GM12878 (cell line): ENCODE measurements at regions not wholly inside any gene's neighbourhood (a gene's known extent, or its start where the extent isn't known, plus 50 kb on each side); places are given as distances from the start of the nearest gene placed in this dataset.

Source experiments
- ATAC-seq: fragments of 200-7000 bp; cut with Tn5 transposase; 3 replicates; pipeline ENCODE4 v1.9.1; 2020; ENCODE audit warnings: mild to moderate bottlenecking, moderate library complexity
- BruUV-seq: library from RNA; stranded (reverse); fragments of 400-500 nt; replicated peaks from 2 replicates; lab custom pipeline; 2021; lab: Mats Ljungman, UMichigan
- CTCF ChIA-PET: fragments of 300-600 bp; sonication (Branson Sonifier 250); formaldehyde crosslinking; extraction: SDS; loops from one replicate; lab custom pipeline; 2021; ENCODE audit warnings: inconsistent platforms; lab: Yijun Ruan, JAX
- POLR2A ChIA-PET: fragments of 350-600 bp; formaldehyde crosslinking; extraction: SDS; loops from one replicate; lab custom pipeline; 2021; ENCODE audit warnings: inconsistent platforms; lab: Charles Lee
- RAD21 ChIA-PET: fragments of 300-600 bp; sonication (Branson Sonifier 250); formaldehyde crosslinking; loops from one replicate; lab custom pipeline; 2023; ENCODE audit warnings: antibody characterized with exemption; ENCODE audit not compliant: unreplicated experiment; lab: Charles Lee
- SMC1A ChIA-PET: fragments of 300-600 bp; sonication (Branson Sonifier 250); formaldehyde crosslinking; loops from one replicate; lab custom pipeline; 2023; ENCODE audit not compliant: unreplicated experiment, uncharacterized antibody; lab: Charles Lee
- DNase-seq: peaks from one replicate; pipeline ENCODE4 v3.0.0-alpha.2; 2011; ENCODE audit warnings: low read depth, low spot score
- FAIRE-seq: peaks from 3 replicates; lab custom pipeline; 2011; peaks lifted over from hg19 to GRCh38; lab: Jason Lieb, UNC
- H2AFZ ChIP-seq: 2 replicates; pipeline ENCODE4 v1.6.0; 2011; ENCODE audit warnings: low read depth, low read length, control low read depth; ENCODE audit not compliant: control insufficient read depth
- H3K27ac ChIP-seq: 2 replicates; pipeline ENCODE4 v1.5.1; 2011; ENCODE audit warnings: control low read depth; ENCODE audit not compliant: control insufficient read depth, insufficient read depth
- H3K27me3 ChIP-seq, 2 experiments: replicated peaks in 1 of 2; 2 replicates each; pipeline versions ENCODE4 v1.6.0 to v1.6.1; 2011; ENCODE audit warnings: low read length in 1 of 2; ENCODE audit not compliant: control insufficient read depth in 2 of 2, insufficient read depth in 2 of 2
- H3K36me3 ChIP-seq, 2 experiments: 2 replicates each; pipeline ENCODE4 v1.5.1; 2011; ENCODE audit warnings: low read length in 1 of 2; ENCODE audit not compliant: control insufficient read depth in 2 of 2, insufficient read depth in 2 of 2
- H3K4me1 ChIP-seq: 2 replicates; pipeline ENCODE4 v1.6.1; 2011; ENCODE audit warnings: mild to moderate bottlenecking, low read length, moderate library complexity, mixed read lengths; ENCODE audit not compliant: control insufficient read depth, insufficient read depth
- H3K4me2 ChIP-seq: 2 replicates; pipeline ENCODE4 v1.6.0; 2011; ENCODE audit warnings: control low read depth; ENCODE audit not compliant: control insufficient read depth, insufficient read depth
- H3K4me3 ChIP-seq: fragments of 200-600 bp; sonication (generic); 2 replicates; pipeline ENCODE4 v1.5.1; 2016
- H3K79me2 ChIP-seq: 2 replicates; pipeline ENCODE4 v1.6.0; 2011; ENCODE audit warnings: low read length; ENCODE audit not compliant: control insufficient read depth, insufficient read depth
- H3K9ac ChIP-seq: 2 replicates; pipeline ENCODE4 v1.8.0; 2011; ENCODE audit warnings: low read length, control low read depth, mixed read lengths; ENCODE audit not compliant: control insufficient read depth, insufficient read depth
- H3K9me3 ChIP-seq: replicated peaks from 3 replicates; pipeline ENCODE4 v1.5.1; 2011; ENCODE audit warnings: mild to moderate bottlenecking, low read length; ENCODE audit not compliant: control insufficient read depth, insufficient read depth
- H4K20me1 ChIP-seq: 2 replicates; pipeline ENCODE4 v1.6.0; 2011; ENCODE audit not compliant: control insufficient read depth, insufficient read depth
- BHLHE40 ChIP-seq, 2 experiments: fragments of 450-650 bp in 1 of 2; IDR thresholded peaks; 2 replicates each; pipeline ENCODE4 v1.6.1; 2011 to 2017; ENCODE audit warnings: low read depth in 2 of 2, borderline replicate concordance in 1 of 2, improper control_type of control experiment in 1 of 2, low read length in 1 of 2, mild to moderate bottlenecking in 1 of 2
- CBFB ChIP-seq: IDR thresholded peaks from 2 replicates; pipeline ENCODE4 v1.6.1; 2016; ENCODE audit warnings: antibody characterized with exemption, low read depth
- CHD4 ChIP-seq: fragments of 200-600 bp; sonication (generic); IDR thresholded peaks from 2 replicates; pipeline ENCODE4 v1.6.1; 2016; ENCODE audit warnings: mild to moderate bottlenecking
- ESRRA ChIP-seq: IDR thresholded peaks from 2 replicates; pipeline ENCODE4 v1.6.1; 2012; ENCODE audit warnings: mild to moderate bottlenecking, low read length, improper control_type of control experiment
- FOXM1 ChIP-seq: IDR thresholded peaks from 2 replicates; pipeline ENCODE4 v1.6.1; 2012; ENCODE audit warnings: low read depth, mild to moderate bottlenecking, inconsistent platforms, low read length, moderate library complexity
- GABPA ChIP-seq: IDR thresholded peaks from 2 replicates; pipeline ENCODE4 v1.6.1; 2014; ENCODE audit warnings: antibody characterized with exemption, low read depth, mild to moderate bottlenecking, inconsistent platforms
- HDAC6 ChIP-seq: fragments of 200-600 bp; sonication (generic); IDR thresholded peaks from one replicate; pipeline ENCODE4 v1.8.0; 2017; ENCODE audit warnings: antibody characterized with exemption; ENCODE audit not compliant: unreplicated experiment
- NBN ChIP-seq: fragments of 450-650 bp; IDR thresholded peaks from 2 replicates; pipeline ENCODE4 v1.6.1; 2016
- NFYA ChIP-seq: IDR thresholded peaks from 2 replicates; pipeline ENCODE4 v1.6.1; 2011; ENCODE audit warnings: low read depth, mild to moderate bottlenecking, low read length, improper control_type of control experiment, borderline replicate concordance
- SUZ12 ChIP-seq: fragments of 200-600 bp; sonication (generic); IDR thresholded peaks from one replicate; pipeline ENCODE4 v1.6.1; 2018; ENCODE audit warnings: antibody characterized with exemption, mild to moderate bottlenecking; ENCODE audit not compliant: unreplicated experiment
- TARDBP ChIP-seq: IDR thresholded peaks from 2 replicates; pipeline ENCODE4 v1.6.1; 2016; ENCODE audit warnings: borderline replicate concordance
- TCF12 ChIP-seq: IDR thresholded peaks from 2 replicates; pipeline ENCODE4 v1.6.1; 2011; ENCODE audit warnings: low read depth, mild to moderate bottlenecking, low read length
- ZNF207 ChIP-seq: fragments of 450-650 bp; IDR thresholded peaks from 2 replicates; pipeline ENCODE4 v1.6.1; 2014; ENCODE audit warnings: antibody characterized with exemption, mild to moderate bottlenecking, borderline replicate concordance
- WGBS: methylation state at CpG from one replicate; pipeline ENCODE4 v1.1.6; 2016; ENCODE audit warnings: low lambda C conversion rate; ENCODE audit not compliant: insufficient replicate concordance, insufficient coverage; ENCODE audit errors: missing lambda C conversion rate; 5-methylcytosine and 5-hydroxymethylcytosine counted together
- in situ Hi-C: fragments of 300-500 bp; cut with MboI; formaldehyde crosslinking; loops from 9 replicates; pipeline ENCODE4 v1.14.3; 2018; ENCODE audit warnings: mixed read lengths
- intact Hi-C: fragments of 100-400 bp; cut with micrococcal nuclease; formaldehyde crosslinking; loops from one replicate; pipeline ENCODE4 v1.14.2; 2022; ENCODE audit not compliant: unreplicated experiment
- TF ChIP-seq, protein P1 (sequence below): fragments of 150-350 bp; IDR thresholded peaks from 2 replicates; pipeline ENCODE4 v1.6.1; 2016; ENCODE audit warnings: low read depth, low read length
- TF ChIP-seq, protein P2 (sequence below): fragments of 450-650 bp; IDR thresholded peaks from 2 replicates; pipeline ENCODE4 v1.6.1; 2017; ENCODE audit warnings: borderline replicate concordance
- TF ChIP-seq, protein P3 (sequence below): fragments of 450-650 bp; IDR thresholded peaks from 2 replicates; pipeline ENCODE4 v1.6.1; 2017; ENCODE audit warnings: mild to moderate bottlenecking, low read depth, inconsistent platforms; ENCODE audit not compliant: poor library complexity, severe bottlenecking

DNA sequence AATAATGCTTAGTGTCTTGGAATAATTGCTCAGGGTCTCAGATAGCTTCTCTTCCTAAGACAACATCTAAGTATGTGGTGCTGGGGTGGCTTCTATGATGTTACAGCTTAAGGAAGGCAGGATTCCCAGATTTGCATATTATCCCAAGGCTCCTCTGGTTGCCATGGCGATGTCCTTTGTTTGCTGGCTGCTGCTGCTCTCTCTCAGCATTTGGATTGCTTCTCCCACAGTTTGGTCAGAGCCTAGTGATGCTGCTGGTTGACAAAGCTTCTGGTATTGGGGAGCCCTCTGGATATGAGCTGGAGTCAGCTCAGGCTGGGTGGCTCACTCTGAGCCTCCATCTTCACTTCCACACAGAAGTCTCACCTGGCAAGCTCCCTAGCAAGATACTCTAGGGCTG, 56.4 kb upstream of the FBXO33 start:
- RAD21 ChIA-PET = interaction anchor here (0.6 to 2.6 kb wide), 8 partner anchors 18 to 448 kb away, joined by 3 to 14 read pairs (median 4); no protein-coding TSS in a partner anchor
- intact Hi-C loops (loop anchor here (10.0 kb wide), 1 partner anchor 486 kb away; no protein-coding TSS in a partner anchor), in situ Hi-C loops (no loop called here)
- Histone ChIP-seq H3K4me1 (no peaks in the 10 kb centered on the region), H3K27me3 (no peaks in the 10 kb centered on the region), H3K4me2 (no peak overlapping the region), H3K9ac (no peak overlapping the region), H2AFZ (no peak overlapping the region), H3K79me2 (no peaks in the 10 kb centered on the region), H3K9me3 (no peaks in the 10 kb centered on the region), H4K20me1 (no peaks in the 10 kb centered on the region), H3K27ac (no peak overlapping the region), H3K36me3 (no peaks in the 10 kb centered on the region), H3K4me3 (no peak overlapping the region)
- WGBS = 0% methylated on average over 1 of the region's 1 CpG
- SMC1A ChIA-PET = interaction anchor here (0.6 to 2.2 kb wide), 12 partner anchors 9 to 1586 kb away, joined by 3 to 8 read pairs (median 3); no protein-coding TSS in a partner anchor
- TF ChIP-seq TARDBP (no peak), TCF12 (no peak), CHD4 (no peak), ESRRA (no peak), HDAC6 (no peak), NBN (no peak), FOXM1 (no peak), GABPA (no peak), SUZ12 (no peak), BHLHE40 (IDR thresholded peaks at IDR 0.05; ENCODE audit: borderline replicate concordance in 1 of 2, low read depth in 2 of 2, low read length in 1 of 2) (no peak), CBFB (no peak), ZNF207 (no peak), NFYA (no peak)
- TF ChIP-seq, protein P1, sequence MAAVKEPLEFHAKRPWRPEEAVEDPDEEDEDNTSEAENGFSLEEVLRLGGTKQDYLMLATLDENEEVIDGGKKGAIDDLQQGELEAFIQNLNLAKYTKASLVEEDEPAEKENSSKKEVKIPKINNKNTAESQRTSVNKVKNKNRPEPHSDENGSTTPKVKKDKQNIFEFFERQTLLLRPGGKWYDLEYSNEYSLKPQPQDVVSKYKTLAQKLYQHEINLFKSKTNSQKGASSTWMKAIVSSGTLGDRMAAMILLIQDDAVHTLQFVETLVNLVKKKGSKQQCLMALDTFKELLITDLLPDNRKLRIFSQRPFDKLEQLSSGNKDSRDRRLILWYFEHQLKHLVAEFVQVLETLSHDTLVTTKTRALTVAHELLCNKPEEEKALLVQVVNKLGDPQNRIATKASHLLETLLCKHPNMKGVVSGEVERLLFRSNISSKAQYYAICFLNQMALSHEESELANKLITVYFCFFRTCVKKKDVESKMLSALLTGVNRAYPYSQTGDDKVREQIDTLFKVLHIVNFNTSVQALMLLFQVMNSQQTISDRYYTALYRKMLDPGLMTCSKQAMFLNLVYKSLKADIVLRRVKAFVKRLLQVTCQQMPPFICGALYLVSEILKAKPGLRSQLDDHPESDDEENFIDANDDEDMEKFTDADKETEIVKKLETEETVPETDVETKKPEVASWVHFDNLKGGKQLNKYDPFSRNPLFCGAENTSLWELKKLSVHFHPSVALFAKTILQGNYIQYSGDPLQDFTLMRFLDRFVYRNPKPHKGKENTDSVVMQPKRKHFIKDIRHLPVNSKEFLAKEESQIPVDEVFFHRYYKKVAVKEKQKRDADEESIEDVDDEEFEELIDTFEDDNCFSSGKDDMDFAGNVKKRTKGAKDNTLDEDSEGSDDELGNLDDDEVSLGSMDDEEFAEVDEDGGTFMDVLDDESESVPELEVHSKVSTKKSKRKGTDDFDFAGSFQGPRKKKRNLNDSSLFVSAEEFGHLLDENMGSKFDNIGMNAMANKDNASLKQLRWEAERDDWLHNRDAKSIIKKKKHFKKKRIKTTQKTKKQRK = no peak
- TF ChIP-seq, protein P2, sequence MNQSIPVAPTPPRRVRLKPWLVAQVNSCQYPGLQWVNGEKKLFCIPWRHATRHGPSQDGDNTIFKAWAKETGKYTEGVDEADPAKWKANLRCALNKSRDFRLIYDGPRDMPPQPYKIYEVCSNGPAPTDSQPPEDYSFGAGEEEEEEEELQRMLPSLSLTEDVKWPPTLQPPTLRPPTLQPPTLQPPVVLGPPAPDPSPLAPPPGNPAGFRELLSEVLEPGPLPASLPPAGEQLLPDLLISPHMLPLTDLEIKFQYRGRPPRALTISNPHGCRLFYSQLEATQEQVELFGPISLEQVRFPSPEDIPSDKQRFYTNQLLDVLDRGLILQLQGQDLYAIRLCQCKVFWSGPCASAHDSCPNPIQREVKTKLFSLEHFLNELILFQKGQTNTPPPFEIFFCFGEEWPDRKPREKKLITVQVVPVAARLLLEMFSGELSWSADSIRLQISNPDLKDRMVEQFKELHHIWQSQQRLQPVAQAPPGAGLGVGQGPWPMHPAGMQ = no peak
- TF ChIP-seq, protein P3, sequence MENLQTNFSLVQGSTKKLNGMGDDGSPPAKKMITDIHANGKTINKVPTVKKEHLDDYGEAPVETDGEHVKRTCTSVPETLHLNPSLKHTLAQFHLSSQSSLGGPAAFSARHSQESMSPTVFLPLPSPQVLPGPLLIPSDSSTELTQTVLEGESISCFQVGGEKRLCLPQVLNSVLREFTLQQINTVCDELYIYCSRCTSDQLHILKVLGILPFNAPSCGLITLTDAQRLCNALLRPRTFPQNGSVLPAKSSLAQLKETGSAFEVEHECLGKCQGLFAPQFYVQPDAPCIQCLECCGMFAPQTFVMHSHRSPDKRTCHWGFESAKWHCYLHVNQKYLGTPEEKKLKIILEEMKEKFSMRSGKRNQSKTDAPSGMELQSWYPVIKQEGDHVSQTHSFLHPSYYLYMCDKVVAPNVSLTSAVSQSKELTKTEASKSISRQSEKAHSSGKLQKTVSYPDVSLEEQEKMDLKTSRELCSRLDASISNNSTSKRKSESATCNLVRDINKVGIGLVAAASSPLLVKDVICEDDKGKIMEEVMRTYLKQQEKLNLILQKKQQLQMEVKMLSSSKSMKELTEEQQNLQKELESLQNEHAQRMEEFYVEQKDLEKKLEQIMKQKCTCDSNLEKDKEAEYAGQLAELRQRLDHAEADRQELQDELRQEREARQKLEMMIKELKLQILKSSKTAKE = no peak
- ATAC-seq (no peak), FAIRE-seq (no peak), DNase-seq (no peak)
- CTCF ChIA-PET = interaction anchor here (0.6 to 1.3 kb wide), 6 partner anchors 11 to 519 kb away, joined by 3 to 8 read pairs (median 4); no protein-coding TSS in a partner anchor
- no TSS peak for BruUV-seq
- POLR2A ChIA-PET = no interaction called here
